ENCODE measurements at regions not wholly inside any gene's neighbourhood (a gene's known extent, or its start where the extent isn't known, plus 50 kb on each side); places are given as distances from the start of the nearest gene placed in this dataset.

- TF ChIP-seq CTCF (IDR thresholded peaks at IDR 0.05; ENCODE audit: borderline replicate concordance, extremely low read depth, low read length, poor library complexity, severe bottlenecking), result no peak
- no peak for TF ChIP-seq EZH2 (IDR thresholded peaks at IDR 0.05; ENCODE audit: borderline replicate concordance, low read depth, low read length, severe bottlenecking)
Measured at GRCh38 chr7:88387368-88387767, 80.7 kb upstream of the STEAP4 start.

All from DND-41 (cell line).